SW480 (cell line): ENCODE measurements at regions not wholly inside any gene's neighbourhood (a gene's known extent, or its start where the extent isn't known, plus 50 kb on each side); places are given as distances from the start of the nearest gene placed in this dataset.
"Not testable (repeated sequence)": the region's sequence is repeated elsewhere in the genome, so short reads cannot be mapped to it uniquely, and the experiment has no call there.

ENCODE experiments used
- DNase-seq: peaks from one replicate; pipeline ENCODE4 v3.0.0-alpha.2; 2016; ENCODE audit warnings: low spot score

GRCh38 chr2:111620281-111620680, 263.7 kb downstream of the ANAPC1 start:
- DNase-seq = no peak

- no peak for DNase-seq
Observed at GRCh38 chr2:111622859-111623258, 261.1 kb downstream of the ANAPC1 start.

- no peak for DNase-seq
Observed at GRCh38 chr2:111623380-111623779, 260.6 kb downstream of the ANAPC1 start.

- DNase-seq = no peak
Observed at GRCh38 chr2:111624411-111625156, 259.4 kb downstream of the ANAPC1 start.

- DNase-seq = not testable (repeated sequence)
Observed at GRCh38 chr2:111625157-111625537, 258.8 kb downstream of the ANAPC1 start.

GRCh38 chr2:111626037-111626864, 257.7 kb downstream of the ANAPC1 start:
- DNase-seq = no peak

GRCh38 chr2:111626865-111627163, 257.2 kb downstream of the ANAPC1 start:
- DNase-seq = no peak

GRCh38 chr2:111627256-111627655, 256.7 kb downstream of the ANAPC1 start:
- DNase-seq = no peak

- no peak for DNase-seq
Observed at GRCh38 chr2:111628221-111628620, 255.8 kb downstream of the ANAPC1 start.

GRCh38 chr2:111629983-111630382, 254.0 kb downstream of the ANAPC1 start:
- no peak for DNase-seq

- DNase-seq = no peak
Observed at GRCh38 chr2:111632661-111633060, 251.3 kb downstream of the ANAPC1 start.

- DNase-seq = no peak
Observed at GRCh38 chr2:111633189-111633588, 250.8 kb downstream of the ANAPC1 start.

GRCh38 chr2:111633643-111634042, 250.3 kb downstream of the ANAPC1 start:
- no peak for DNase-seq

GRCh38 chr2:111634050-111634794, 249.8 kb downstream of the ANAPC1 start:
- no peak for DNase-seq

- no peak for DNase-seq
Observed at GRCh38 chr2:111634995-111635538, 248.9 kb downstream of the ANAPC1 start.

- DNase-seq = no peak
Observed at GRCh38 chr2:111636905-111637304, 247.1 kb downstream of the ANAPC1 start.

GRCh38 chr2:111638274-111638877, 245.6 kb downstream of the ANAPC1 start:
- DNase-seq = no peak

- DNase-seq = no peak
Observed at GRCh38 chr2:111640480-111640879, 243.5 kb downstream of the ANAPC1 start.

- no peak for DNase-seq
Observed at GRCh38 chr2:111642586-111643327, 241.2 kb downstream of the ANAPC1 start.

- DNase-seq = no peak
Observed at GRCh38 chr2:111643759-111644158, 240.2 kb downstream of the ANAPC1 start.

GRCh38 chr2:111647359-111647758, 236.6 kb downstream of the ANAPC1 start:
- DNase-seq = no peak
